ENCODE measurements at regions not wholly inside any gene's neighbourhood (a gene's known extent, or its start where the extent isn't known, plus 50 kb on each side); places are given as distances from the start of the nearest gene placed in this dataset.
A peak's percentile ranks its signal among the peaks of the same experiment; 100 is the strongest.

DNA sequence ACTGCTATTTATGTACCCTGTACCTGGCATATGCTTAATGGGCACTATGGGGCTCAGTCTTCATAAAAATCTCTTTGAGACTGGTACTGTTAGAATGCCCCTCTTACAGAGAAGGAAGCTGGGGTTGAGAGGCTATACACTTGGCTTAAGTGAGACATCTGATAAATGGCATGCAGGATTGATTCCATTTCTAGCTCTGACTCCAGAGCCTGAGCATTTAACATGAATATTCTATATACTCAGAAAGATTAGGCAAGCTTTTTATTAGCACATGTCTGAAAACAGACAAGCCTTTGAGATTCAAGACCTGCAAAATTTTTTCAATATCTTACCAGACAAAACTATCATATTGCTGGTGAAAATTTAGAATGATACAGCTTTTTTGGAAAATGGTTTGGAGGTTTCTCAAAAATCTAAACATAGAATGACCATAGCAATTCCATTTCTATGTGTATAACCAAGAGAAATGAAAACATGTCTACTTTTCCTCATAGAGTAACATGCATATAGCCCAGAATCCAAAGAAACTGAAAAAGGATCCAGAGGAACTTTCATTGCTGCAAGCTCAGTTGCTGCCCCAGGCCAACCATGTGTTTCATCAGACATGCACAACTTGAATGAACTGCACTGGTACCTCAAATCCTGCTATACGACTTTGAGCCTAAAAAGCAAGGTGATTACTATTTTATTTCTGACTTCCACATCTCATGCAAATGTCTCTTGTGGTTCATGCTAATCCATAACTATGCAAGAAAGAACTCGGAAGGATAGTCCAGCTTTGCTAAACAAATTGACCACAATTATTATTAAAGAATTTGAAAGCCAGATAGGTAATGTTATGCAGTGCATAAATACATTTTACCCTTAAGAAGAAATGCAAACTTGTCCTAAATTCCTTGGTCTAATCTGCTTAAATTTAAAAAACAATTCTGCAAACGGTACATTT lies 389.0 kb upstream of the GRIA1 start:
- DNase-seq (ENCODE audit: low read depth), result no peak

DNA sequence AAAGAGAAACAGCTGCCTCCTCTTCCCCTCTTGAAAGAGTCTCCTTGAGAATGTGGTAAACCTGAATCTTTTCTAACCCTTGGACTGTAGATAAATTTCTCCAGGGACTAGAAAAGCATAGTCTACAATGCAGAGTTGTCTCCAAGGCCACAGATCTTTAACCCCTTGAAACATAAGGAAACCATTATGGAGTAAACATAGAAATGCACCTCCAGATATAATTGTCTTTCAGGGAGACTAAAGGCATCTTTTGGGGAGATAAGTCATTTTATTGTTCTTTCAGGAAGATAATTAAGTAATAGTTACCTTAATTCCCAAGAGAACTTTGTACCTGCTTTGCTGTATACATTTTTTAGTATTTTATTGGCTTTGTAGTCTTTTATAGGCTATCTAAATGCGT lies 373.6 kb upstream of the GRIA1 start:
- DNase-seq (ENCODE audit: low read depth), result no peak

DNA sequence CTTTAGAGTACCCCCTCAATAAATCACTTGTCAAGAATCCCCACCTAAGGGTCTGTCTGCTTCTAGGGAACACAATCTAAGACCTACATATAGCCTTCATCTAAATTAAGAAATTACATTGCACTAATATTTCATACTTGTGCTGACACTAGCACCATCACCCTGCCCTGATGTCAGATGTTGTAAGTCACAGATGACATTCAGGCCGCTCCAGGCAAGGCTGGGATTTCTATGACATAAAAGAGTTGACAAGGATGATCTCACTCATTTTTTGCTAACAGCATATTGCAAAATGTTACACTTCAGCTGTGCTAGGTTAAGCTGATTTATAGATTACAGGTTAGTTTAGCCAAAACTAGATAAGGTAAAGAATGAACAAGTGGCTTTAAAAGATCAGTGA lies 372.5 kb upstream of the GRIA1 start:
- DNase-seq (ENCODE audit: low read depth), result no peak

DNA sequence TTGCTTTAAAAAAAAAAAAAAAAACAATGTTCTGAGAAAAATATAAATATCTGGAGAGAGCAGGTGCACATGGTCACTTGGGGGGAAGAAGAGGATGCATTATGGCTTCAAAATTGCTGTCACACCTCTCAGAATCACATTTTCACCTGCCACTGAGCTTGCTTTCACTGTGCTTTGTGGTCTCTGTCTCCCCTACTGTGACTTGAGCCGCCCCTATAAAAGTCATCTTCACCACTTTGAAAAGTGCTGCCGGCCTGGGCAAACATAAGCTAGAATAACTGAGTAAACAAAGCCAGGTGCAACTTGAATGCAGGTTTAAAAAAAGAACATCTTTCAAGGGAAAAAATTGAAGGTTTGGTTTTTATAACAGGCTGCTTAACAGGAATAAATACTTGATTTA lies 368.1 kb upstream of the GRIA1 start:
- DNase-seq (ENCODE audit: low read depth), result no peak

DNA sequence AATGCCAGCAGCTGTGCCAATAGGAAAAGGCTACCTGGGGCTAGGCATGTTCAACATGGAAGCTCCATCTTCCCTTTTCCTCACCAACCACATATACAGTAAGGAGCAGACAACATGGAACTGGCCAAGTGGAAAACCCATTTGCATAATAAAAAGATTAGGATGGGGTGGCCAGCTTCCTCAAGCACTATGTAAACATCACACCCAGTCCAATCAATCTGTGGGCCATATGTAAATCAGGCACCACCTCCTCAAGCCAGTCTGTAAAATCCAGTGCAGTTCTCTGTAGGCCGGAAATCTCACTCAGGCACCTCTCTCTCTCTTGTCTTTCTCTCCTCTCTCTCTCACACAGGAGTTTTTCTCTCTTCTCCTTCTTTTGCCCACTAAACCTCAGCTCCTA lies 360.2 kb upstream of the GRIA1 start:
- no peak for DNase-seq (ENCODE audit: low read depth)

DNA sequence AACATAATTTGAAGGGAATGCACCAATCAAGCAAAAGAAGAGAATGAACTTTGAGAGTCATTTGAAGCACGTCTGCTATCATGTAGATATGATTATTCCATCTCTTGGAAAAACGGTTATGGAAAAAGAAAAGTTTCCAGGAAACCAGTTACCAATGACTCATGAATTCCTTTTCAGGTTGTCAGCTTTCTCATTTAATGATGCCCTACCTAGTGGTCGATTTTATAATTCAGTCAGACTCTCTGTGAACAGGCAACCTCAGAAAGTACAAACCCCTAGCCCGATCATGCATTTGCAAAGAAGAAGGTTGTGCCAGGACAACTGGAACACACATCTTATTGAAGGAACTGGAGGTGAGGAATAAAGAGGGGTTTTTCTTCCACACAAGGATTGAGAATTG lies 355.1 kb upstream of the GRIA1 start:
- DNase-seq (ENCODE audit: low read depth), result peak; percentile 69

DNA sequence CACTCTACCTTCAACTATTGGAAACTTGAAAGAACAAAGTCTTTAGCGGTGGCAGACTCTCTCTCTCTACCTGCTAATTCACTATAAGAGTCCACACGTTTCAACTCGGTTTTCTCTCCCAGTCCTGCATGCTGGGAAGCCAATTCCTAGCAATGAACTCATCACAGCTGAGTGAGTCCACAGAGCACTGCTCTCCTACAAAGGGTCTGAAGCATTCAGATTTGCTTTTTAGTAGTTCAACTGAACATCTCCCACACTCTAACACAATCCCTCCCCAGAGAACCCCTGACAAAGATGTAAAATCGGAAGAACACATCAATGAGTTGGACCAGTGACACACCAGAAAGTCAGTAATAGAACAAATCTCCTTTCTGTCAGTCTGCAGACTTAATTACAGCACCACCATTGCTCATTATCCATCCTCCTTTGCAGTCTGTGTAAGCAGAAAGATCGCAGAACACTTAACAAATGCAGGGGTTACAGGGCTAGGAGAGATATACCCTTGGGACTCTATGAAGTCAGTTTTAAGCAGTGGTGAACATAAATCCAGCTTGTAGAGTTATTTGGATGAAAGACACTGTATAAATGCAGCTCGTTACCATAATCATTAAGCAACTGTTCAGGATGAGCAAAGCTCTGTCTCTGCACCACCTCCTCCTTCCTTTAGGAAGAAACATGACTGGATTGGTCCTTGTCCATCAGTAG lies 353.4 kb upstream of the GRIA1 start:
- no peak for DNase-seq (ENCODE audit: low read depth)

DNA sequence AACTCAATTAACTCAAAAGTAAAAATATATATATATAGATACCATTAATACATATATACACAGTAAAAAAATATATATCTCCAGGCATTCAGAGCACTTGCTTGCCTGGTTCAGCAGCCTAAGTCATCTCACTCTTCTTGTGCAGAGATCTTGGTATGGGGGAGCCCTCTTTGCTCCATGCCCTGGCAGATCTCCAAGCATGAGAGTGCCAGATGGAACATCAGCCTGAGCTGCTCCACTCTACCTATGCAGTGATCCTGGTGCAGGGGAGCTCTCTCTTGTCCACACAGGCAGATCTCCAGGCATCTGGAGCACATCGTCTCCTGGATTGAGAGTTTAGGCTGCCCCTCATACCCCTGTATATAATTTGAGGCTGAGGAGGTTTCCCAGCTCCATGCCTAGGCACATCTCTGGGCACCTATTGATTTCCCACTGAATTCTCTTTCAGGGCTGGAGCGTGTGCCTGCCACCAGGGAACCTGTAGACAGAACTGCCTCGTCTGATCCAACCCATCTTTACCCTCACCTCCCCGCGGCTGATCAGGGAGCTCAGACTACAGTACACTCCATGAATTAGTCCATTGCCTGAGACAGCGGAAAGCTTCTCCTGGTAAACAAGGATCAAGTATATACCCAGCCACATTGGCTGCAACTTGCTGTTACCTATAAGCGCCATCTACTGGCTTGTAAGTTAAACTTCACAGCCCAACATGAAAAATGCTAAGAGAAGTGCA lies 342.4 kb upstream of the GRIA1 start:
- peak; percentile 78 for DNase-seq (ENCODE audit: low read depth)

DNA sequence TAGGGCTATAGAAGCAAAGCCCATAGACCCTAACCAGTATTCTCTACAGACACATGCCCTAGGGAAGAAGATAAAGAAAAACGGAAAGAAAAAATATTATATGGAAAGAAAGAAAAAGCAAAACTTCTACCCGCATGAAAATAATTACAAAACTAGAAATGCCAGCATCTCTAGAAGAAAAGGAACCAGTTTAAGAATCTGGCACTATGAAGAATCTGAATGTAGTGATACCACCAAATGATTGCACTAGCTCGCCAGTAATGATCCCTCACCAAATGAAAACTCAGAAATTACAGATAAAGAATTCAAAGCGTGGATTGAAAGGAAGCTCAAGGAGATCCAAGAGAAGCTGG lies 341.9 kb upstream of the GRIA1 start:
- DNase-seq (ENCODE audit: low read depth), result no peak

DNA sequence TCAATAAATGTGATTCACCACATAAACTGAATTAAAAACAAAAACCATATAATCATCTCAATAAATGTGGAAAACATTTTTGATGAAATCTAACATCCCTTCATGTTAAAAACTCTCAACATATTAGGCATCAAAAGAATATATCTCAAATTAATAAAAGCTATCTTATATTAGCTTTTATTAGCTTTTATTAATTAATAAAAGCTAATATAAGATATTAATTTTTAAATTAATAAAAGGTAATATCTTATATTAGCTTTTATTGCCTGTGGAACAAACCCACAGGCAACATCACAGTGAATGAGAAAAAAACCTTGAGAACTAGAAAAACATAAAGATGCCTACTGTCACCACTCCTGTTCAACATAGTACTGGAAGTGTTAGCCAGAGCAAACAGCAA lies 338.9 kb upstream of the GRIA1 start:
- DNase-seq (ENCODE audit: low read depth), result no peak

DNA sequence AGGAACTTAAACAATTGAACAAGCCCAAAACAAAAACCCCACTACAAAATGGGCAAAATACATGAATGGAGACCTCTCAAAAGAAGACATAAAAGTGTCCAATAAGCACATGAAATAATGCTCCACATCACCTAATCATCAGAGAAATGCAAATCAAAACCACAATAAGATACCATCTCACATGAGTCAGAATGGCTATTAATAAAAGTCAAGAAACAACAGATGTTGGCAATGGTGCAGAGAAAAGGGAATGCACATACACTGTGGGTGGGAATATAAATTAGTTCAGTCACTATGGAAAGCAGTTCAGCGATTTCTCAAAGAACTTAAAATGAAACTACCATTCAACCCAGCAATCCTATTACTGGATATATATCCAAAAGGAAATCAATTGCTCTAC lies 337.4 kb upstream of the GRIA1 start:
- DNase-seq (ENCODE audit: low read depth), result peak; percentile 83

DNA sequence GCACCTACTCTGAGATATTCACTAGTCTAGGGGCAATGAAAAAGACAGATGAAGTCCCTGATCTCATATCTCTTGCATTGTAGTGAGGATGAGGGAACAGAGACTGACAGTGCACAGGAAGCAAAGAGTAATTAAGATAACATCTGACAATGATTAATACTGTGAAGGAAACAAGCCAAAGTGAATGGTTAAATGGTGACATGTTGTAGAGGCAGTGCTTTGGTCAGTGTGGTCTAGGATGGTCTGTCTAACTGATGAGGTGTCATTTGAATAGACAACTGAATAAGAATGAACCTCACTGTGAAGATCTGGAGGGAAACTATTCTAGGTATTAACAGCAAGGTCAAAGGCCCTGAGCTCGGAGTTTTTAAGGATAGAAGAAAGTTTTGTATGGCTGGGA lies 333.3 kb upstream of the GRIA1 start:
- DNase-seq (ENCODE audit: low read depth), result peak; percentile 44

DNA sequence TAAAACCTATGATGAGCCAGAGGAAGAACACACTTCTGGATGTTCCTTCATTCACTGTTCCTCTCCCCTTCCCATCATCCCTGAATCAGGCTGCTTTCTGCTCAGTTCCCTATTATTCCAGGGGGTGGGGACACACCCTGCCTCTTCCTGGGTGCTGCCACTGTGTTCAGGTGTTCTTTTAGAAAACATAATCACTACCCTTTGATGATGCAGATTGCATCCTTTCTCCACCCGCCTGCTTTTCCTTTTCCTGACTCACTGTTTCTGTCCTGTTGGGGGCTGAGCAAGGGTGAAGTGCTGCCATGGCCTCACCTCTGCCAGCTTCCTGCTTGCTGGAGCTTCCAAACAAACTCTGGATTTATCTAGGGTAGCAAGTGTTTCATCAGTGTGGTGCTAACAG lies 331.9 kb upstream of the GRIA1 start:
- DNase-seq (ENCODE audit: low read depth), result peak; percentile 26

DNA sequence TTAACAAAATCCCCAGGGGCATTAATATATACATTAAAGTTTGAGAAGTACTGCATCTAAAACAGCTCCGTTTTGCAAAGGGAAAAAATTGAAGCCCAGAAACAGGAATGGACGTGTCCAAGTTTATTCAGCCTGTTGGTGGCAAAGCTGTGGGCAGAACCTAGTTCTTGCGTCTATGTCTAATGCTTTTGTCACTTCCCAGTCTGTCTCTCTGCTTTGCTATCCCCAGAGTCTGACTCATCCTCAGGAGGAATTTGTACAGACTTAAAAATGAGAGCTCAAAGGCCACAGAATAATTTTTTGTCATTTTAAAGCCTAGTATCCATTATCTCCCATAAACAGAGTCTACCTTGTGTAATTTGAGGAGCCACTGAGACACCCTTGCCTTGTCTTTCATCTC lies 330.9 kb upstream of the GRIA1 start:
- peak; percentile 88 for DNase-seq (ENCODE audit: low read depth)

DNA sequence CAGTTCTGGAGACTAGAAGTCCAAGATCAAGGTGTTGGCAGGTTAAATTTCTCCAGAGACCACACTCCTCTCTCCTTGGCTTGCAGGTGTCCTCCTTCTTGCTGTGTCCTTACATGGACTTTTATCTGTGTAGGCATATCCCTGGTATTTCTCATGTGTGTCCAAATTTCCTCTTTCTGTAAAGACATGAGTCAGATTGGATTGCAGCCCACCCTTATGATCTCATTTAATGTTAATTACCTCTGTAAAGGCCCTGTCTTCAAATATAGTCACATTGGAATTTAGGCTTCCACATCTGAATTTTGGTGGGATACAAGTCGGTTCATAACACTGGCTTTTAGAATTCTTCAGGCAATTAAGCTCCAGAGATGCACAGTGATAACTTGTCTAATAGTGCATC lies 322.2 kb upstream of the GRIA1 start:
- DNase-seq (ENCODE audit: low read depth), result no peak

DNA sequence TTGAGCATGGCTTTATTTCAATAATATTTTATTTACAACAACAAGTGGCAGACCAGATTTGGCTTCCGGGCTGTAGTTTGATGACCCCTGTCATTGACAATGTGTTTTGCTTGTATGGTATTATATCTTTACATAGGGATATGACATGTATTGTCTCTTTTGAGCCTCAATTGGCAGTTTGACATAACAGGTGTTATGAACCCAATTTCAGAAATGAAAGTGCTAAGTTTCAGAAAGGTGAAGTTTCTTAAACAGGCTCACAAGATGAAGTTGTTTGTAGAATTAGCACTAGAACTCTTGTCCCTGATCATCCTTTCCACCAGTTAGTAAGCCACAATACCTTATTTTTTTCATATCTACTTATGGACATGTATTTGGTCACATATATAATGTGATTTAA lies 303.0 kb upstream of the GRIA1 start:
- no peak for DNase-seq (ENCODE audit: low read depth)

DNA sequence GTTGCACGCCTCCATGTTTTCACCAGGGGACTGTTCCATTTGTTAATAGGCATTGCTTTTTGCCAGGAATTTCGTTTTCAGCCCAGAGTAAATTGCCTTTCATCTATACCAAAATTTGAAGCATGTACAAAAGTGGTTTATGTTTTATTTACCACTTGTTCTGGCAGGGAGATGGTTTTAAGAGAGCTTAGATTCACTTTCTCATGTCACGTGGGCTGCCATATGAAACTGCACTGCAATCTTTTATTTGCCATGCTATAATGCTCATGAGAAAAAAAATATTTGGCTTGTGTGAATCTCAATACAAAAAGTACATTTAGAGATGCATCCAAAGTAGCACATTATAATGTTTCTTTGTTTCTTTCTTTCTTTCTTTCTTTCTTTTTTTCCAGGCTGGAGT lies 284.1 kb upstream of the GRIA1 start:
- no peak for DNase-seq (ENCODE audit: low read depth)

DNA sequence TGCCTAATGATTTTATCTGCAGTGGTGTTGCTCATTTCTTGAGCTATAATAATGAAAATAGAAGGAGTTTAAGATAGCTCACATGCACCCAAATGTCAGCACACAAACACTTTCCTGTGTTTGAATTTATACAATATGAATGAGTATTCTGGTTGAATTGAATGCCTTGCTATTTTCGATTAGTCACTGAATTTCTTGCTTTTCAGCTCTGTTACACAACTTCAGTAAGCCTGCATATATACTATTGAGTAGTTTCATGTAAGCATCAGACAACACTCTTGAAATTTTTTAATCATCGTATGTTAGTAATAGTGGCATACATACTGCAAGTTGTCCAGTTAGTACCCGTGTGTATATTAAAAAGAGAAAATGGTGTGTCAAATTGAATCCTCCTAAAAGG lies 281.5 kb upstream of the GRIA1 start:
- no peak for DNase-seq (ENCODE audit: low read depth)

DNA sequence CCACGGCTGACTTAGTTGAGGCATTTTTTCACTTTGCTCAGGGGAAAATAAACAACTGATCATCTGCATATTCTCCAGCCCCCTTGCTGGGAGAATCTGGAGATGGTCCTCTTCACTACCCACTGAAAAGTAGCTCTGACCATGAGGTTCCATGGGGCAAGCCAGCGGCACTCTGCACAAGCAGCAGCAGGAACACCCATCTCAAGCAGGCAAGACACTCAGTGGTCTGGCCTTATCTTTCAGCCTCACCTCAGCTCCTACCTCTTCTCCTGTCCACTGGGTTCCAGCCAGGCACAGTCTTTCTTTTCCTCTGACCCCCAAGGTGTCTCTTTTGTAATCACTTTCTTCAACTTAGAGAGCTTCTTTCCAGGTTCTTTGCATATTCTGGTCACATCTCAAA lies 280.8 kb upstream of the GRIA1 start:
- no peak for DNase-seq (ENCODE audit: low read depth)

DNA sequence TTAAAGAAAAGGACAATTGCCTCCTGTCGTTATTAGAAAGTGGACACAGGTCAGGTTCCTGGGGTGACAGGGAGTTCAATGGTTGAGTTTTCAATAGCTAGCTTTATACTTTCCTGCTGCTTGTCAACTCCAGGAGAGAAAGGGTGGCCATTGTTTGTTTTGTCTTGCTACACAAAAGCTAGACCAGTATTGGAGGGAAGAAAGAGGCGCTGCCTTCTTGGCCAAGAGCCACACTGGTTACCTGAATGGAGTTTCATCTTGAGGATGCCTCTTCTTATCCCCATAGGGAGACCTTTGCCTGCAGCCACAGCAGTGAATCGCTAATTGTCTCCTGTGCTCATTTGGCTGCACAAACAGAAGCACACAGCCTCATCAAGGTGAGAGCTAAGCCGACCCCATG lies 279.4 kb upstream of the GRIA1 start:
- no peak for DNase-seq (ENCODE audit: low read depth)

DNA sequence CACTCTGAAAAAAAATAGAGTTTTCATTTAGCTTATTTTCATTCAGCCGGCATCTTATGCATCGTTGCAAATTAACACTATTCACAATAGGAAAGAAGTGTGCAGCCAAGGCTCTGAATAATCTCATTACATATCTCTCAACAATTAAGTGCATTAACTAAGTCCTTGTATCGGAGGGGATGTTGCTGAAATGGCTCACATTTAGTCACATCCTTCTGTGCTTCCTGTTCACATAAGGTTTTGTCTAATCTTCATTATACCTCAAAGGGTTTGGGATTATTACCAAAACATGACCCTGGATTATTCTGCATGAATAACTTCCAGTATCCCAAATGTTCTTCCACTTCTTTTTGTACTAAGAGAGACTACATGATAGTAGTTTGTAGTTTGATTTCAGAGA lies 278.0 kb upstream of the GRIA1 start:
- DNase-seq (ENCODE audit: low read depth), result no peak

DNA sequence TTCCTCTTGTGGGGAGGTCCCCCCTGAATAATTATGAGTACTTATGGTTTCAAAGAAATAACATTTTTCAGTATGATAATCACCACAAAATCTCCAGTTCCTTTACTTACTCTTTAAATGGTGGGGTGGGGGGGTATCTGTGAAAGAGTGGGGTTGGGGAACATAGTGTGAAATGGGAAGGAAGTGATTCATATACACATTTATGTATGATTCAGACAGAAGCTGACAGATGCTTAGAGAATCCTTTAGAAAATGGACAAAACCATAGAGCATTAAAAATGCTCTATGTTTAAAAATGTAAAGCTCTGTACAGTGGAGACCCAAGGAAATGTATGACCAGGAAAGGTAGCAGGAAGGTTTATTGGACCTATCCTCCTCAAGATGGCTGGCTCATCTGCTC lies 267.5 kb upstream of the GRIA1 start:
- peak; percentile 87 for DNase-seq (ENCODE audit: low read depth)

DNA sequence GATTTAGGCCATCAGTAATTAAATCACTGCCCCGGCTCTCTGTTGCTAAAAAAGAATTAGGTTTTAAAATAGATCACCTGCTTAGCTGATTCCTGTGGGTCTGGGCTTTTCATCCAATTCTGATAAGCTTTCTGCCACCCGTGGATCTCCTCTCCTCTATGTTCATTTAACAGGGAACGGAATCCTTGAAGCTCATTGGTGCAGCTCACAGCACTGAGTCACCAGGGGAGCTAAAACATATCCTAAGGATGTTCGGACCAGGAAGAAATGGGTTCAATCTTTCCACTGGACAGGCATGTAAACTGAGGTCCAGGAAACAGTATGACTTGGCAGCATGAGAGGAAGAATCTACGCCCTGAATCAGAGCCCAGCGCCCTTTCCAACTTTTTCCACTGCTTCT lies 267.1 kb upstream of the GRIA1 start:
- peak; percentile 68 for DNase-seq (ENCODE audit: low read depth)

Measured in LHCN-M2 (cell line).